Activated T-helper 9 cell treated with anti-CD3 and anti-CD28 coated beads, Interleukin-2, amount 50 U/mL, for 16 hours (primary cell): ENCODE measurements at regions not wholly inside any gene's neighbourhood (a gene's known extent, or its start where the extent isn't known, plus 50 kb on each side); places are given as distances from the start of the nearest gene placed in this dataset.

Experiments used
- DNase-seq: peaks from one replicate; pipeline ENCODE4 v3.0.0-alpha.2; 2020; ENCODE audit warnings: low read depth

DNA sequence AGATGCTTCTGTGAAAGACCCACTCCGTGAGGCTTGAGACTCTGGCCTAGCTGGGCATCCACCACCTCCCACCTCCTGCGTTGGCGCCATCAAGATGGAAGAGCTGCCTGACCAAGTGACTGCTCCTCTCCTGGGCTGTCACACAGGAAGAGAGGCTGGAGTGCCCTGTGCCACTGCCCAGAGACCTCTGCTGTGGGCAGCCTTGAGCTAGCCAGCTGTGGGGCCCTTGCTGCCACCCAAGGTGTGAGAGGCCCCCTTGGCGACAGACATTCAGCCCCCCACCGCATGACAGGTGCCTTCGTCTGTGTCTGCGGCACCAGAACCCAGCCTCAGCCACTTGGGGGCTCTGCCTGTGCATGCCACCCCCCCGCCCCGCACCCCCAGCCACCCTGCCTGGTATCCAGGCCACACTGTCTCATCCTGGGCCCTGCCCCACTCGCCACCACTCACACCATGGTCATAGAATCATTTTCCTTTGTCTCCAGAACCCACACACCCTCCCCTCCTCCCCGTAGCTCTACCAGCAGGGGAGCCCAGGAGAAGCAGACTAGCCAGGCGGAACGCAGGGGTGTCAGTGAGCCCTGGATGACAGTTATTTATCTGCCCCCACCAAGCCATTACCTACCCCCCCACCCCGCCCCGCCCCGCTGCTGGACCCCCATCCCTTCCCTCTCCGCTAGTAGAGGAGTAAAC, 120.9 kb upstream of the LHX1 start:
- DNase-seq: no peak

DNA sequence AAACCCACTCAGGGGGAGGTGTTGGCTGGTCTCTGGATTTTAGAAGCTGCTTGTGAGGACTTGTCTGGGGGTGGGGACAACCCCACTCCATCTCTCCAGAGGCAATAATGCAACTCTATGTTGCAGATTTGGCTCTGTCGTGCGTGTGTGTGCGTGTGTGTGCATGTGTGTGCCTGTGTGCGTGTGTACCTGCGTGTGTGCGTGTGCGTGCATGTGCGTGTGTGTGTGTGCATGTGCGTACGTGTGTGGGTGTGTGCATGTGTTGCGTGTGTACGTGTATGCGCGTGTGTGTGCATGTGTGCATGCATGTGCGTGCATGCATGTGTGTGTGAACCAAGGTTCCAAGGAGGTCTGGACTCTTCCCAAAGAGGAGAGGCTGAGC, 120.4 kb upstream of the LHX1 start:
- no peak for DNase-seq

DNA sequence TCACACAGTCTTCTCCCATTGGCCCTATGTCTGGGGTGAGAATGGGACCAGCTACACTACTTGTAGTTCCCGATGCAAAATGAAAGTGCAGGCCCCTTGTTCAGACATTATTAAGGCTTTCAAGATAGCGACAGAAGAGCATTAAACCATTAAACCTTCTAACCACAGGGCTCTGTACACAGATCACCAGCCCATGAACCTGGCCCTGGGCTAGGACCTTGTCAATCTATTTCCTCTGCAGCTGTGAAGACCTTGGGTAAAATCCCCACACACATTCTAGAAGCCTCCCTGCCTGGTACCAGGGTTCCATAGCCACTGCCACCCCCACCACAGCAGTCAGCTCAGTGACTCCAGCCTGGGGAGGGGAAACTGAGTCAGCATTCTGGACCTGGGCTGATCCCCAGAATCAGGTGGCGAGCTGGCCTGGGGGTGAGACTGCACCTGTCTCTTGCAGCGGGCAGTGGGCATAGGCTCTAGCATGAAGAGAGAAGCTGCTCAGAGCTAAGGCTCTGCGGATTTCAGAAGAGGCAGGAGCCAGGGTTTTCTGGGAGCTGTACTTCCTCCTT, 119.7 kb upstream of the LHX1 start:
- DNase-seq: no peak

DNA sequence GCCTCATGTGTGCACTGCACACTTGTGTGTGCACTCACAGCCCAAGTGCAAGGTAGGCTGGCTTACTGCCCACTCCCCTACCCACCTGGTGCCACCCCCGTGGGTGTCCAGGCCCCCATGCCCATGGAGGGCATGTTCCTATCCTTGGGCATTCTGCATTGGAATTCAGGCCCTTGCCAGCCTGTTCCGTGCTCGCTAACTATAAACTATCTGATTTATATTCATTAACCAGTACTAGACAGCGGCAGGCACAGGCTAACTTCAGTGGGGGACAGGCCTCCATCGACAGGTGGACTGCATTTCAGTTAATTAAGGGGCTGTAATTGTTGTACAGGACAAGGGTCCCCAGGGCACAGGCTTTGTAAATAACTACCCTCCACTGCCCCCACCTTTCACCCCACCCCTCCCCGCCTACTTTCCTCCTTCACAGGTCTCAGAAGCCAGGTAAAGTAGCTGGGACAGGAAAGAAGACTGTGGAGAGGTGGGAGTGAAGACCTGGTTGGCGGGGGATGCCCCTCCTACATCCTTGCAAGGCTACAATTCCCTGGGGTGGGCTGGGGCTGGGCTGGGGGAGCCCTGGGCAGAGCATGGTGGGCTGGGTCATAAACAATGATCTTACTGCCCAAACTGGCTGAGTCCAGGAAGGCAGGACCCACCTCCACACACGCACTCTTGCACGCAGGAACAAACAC, 119.0 kb upstream of the LHX1 start:
- DNase-seq: no peak

DNA sequence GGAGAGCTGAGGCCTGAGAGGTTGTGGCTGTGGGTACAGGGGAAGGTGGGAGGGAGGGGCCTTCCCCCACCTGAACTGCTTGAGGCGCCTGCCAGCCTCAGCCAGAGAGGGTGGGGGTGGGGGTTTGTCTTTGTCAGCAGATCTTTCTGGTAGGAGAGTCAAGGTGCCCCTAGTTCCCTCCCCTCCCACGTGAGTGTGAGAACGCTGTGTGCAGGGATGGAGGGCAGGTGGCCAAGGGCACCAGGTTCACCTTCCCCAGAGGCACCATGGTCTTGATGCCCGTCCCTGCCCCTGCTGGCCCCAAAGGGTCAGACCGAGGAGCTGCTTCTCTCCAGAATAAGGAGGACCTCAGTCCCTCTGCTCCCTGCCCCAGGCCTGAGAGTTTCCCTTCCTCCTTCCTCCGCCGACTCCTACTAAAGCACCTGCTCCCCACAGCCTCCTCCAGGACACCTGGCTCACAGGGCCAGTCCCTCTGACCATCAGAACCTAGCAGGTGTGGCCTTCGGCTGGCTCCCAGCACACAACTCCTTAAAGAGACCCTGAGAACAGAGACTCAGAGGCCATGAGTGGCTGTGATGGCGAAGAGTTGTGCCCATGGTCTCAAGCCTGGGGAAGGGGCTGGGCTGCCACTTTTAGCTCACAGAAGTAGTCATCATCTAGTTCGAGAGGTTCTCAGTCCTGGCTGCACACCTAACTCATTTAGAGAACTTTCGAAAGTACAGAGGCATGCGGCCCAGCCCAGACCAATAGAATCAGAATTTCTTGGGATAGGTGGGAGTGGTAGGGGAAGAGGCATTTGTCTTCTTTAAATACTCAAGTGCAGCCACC, 113.2 kb upstream of the LHX1 start:
- no peak for DNase-seq

DNA sequence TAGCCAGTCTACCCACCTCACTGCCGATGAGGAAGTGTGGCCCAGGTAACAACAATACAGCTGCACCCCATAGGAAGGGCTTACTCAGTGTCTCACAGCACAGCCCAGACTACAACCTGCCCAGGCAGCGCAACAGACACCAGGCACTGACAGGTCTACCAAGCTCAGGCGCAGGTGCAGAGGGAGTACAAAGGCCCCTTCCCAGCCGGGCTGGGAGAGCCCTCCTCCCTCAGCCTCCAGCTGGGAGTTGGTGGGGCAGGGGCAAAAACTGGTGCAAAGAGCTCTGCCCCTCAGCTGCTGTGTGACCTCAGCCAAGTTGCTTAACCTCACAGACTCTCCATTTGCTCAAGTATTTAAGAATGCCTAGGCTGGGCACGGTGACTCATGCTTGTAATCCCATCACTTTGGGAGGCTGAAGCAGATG, 112.6 kb upstream of the LHX1 start:
- no peak for DNase-seq

DNA sequence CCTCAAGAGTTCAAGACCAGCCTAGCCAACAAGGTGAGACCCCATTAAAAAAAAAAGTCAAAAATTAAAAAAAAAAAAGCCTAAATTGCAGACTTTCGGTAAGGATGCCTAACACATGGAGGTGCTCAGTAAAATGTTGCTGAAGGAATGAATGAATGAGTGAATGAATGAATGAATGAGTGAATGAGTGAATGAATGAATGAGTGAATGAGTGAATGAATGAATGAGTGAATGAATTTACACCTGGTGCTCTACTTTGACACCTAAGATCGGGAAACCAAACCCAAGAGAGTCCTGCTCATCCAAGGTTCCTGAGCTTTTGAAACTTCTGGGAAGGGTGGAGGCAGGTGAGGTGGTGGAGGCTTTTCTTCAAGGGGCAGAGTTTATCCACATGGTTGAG, 112.2 kb upstream of the LHX1 start:
- no peak for DNase-seq

DNA sequence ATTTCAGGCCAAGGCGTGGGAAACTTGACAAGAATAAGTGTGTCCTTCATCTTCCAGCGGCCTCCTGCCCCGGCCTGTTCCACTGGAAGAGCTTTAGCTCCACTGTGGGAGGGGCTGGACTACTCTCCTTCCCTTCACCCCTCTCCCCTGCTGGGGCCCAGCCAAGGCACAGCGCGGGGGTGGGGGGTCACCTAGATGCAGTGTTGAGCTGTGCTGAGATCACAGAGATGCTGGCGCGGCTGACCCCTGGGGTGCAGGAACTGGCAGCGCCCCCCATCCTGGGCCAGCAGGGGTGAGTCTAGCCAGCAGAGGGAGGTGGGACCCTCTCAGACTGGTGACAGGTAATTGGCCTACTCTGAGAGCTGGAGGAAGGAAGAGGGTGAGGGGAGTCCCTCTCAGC, 111.8 kb upstream of the LHX1 start:
- no peak for DNase-seq

DNA sequence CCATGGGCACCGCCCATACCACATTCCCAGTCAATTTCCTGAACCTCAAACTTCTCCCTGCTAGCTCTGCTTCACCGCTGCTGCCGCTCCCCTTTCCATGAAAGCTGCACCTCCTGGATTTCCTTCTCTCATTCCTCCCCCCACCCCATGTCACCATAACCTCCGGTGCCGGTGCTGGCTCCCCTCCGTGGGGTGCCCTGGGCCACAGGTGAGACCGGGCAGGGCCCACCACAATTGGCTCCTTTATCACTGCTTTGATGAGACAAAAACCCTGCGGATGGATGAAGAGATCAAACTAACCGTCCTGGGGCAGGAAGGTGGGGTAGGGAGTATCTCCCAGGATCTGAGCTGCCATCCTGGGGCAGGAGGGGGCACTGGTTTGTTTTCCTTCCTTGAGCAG, 111.3 kb upstream of the LHX1 start:
- DNase-seq: no peak

DNA sequence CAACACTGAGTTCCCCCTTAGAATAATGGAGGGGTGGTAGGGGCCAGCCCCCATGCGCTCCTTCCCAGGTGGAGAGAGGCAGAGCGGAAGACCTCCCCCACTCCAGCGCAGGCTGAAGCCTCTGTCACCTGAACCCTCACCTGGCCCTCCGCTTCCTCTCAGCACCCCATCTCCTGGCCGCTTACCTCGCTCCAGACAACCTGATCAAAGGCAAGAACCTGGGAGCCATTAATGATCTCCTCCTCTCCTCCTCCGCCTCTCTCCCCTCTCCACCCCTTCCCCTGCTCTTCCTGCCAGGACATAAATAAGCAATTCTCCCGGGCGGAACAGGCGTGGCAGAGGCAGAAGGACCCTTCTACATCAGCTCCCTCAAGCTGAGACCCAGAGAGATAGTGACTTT, 110.2 kb upstream of the LHX1 start:
- no peak for DNase-seq

DNA sequence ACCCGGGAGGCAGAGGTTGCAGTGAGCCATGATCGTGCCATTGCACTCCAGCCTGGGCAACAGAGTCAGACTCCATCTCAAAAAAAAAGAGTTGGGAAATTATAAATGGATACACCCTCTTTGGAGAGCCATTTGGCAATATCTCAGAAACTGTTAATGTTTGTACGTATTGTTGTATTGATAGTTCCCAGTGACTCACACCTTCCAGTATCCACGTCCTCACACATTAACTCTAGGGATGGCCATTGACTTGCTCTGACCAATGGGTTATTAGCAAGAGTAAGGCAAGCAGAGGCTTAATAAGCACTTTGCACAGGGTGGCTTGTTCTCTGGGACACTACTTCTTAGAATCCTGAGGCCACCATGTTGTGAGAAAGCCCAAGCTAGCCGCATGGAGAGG, 107.6 kb upstream of the LHX1 start:
- DNase-seq: no peak

DNA sequence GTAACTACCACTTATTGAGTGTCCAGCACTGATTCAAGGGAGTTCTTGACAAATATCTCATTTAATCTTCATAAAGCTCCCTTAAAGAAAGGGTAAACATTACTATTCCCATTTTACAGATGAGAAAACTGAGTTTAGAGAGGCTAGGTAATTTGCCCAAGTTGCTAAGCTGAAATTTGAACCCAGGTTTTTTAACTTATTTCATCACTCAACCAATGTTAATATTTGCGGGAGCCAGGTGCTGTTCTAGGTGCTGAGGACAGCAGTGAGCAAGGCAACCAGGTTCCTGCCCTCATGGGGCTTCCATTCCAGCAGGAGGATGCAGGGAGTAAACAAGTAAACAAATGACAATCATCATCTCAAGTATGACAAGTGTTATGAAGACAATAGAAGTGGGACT, 104.0 kb upstream of the LHX1 start:
- no peak for DNase-seq

DNA sequence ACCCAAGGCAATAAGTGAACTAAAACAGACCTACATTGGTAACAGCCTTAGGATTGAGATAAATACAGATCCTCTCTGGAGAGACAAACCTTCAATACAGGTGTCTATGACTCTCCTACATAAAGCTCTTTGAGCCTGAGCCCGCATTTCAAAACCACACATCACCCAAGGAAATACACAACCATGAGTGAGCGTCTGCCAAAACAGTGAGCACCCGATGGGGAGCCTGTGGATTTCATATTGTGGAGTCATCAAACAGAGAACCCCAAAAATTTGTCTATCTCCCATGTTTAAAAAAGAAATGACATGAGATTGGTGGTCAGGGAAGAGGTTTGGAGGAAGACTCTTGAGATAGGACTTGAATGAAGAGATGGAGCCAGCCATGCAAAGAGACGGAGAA, 102.2 kb upstream of the LHX1 start:
- no peak for DNase-seq

DNA sequence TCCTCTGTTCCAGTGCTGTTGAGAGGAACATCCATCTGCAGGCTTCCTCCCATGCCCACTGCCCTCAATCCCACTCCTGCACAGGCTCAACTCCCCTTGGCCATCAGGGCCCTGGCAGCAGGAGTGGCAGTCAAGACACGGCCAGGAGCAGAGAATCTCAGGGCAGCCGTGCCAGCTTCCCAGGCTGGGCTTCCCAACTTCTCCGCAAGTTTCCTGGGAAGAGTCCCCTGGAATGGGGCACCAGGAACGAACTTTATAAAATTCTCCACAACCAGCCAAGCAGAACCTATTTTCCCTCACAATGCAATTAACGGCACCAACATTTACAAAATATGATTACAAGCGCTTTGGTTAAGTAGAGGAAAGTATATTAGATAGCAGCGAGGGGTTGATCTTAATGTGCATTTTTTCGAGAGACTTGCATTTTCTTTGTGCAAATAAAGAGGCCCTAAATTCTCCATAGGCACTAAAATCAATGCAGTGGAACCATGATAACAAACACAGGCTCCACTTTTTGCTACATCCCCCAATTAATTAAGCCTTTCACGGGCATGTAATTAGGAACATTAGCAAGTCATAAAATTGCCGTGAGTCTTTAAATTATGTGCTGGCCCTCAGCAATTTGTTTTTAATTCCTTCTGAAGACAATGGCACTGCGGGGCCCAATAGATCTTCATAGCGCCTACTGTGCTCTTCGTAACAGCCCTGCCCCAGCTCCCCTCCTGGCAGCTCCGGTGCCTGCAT, 99.9 kb upstream of the LHX1 start:
- DNase-seq: no peak

DNA sequence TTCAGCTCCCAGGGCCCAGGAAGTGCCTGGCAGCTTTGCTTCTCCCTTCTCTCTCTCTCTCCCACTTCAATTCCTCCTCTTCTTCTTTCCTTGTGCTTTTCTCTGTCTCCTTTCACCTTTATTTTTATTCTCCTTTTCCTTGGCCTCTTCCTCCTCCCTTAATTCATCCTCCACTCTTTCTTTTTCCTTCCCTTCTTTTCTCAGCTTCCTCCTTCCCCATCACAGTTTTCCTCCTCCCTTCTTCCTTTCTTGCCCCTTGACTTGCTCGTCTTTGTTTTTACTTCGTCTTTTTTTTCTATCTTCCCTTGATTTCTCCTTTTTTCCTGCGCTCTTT, 99.4 kb upstream of the LHX1 start:
- DNase-seq: no peak

DNA sequence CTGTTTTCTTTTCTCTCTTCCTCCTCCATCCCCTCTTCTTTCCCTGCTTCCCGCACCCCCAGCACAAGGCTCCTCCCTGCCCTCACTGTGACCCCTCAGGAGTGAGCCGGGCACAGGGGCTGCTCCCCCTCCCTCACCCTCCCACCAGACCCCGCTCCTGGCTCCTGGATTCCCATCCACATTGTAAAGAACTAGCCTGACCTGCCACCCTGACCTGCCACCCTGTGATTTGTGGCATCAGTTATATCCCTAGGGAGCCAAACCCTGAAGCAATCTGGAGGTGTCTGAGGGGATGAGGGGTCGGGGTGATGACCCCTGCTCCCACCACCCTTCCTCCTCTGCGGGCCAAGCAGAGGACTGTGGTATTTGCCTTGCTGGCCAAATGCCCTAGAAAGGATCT, 98.0 kb upstream of the LHX1 start:
- DNase-seq: no peak

DNA sequence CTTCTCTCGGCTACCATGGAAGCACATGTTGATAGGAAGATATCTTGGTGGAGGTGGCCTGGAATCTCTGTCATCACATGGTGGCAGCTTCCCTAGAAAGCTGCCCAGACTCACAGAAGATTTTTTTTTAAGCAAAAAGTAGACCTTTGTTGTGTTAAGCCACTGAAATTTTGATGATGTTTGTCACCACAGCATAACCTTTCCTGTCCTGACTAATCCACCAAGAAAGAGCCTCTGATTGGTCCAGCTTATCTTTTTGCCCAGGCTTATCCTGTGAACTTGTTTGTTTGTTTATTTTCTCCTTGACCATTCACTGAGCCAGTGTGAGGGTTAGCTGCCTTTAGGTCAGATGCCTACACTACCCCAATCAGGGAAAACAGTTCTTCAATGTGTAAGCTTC, 96.5 kb upstream of the LHX1 start:
- no peak for DNase-seq

DNA sequence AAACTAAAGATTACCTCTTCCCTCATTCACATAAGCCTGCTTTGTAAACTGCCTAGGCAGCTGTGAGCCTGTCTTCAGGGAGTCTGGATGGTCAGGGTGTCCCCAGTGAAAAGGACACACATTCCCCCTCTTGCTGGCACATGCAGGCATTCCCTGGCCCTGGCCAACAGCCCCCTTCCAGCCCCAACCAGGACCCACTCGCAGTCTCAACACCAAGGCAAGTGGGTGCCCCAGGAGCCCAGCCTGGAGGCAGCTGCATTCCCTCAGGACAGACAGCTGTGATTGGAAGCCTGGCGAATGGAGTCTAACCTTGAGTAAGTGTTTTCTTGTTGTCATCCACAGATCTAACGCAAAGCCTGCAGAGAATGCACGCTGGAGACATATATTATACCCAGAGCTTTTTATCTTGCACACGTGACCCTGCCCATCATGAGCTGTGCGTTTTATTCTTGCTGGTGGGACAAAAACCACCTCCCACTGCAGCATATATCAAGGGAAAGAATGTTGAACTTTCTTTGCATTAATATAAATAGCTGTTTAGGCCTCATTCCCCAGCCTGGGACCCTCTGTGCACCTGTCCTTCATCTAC, 95.0 kb upstream of the LHX1 start:
- no peak for DNase-seq

DNA sequence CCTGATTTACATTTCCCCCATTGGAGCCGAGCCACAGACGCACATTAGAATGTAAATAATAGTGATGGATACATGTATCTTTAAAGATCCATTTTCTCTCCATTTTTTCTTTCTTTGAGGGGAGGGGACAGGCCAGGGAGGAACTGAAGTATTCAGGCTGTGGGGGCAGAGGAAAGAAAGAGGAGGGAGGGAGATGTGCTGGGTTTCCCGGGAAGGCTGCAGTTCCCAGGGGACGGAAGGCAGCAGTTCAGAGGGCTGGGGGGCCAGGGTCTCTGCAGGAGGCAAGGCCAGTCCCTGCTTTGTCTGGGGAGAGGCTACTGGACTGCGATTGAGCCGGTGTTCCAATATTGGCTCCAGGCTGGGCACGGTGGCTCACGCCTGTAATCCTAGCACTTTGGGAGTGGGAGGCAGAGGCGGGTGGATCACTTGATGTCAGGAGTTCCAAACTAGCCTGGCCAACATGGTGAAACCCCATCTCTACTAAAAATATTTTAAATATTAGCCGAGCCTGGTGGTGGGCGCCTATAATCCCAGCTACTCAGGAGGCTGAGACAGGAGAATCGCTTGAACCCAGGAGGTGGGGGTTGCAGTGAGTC, 94.2 kb upstream of the LHX1 start:
- no peak for DNase-seq

DNA sequence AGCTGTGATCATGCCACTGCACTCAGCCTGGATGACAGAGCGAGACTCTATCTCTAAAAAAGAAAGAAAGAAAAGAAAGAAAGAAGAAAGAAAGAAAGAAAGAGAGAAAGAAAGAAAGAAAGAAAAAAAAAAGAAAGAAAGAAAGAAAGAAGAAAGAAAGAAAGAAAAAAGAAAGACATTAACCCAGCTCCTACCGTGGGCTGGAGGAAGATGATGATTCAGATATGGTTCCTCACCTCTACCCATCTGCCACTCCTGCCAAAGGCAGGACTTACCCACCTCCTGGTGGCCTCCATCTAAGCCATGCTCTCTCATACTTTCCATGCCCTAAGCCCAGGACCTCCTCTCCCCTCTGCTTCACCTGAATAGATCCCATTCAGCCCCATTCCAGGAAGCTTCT, 93.3 kb upstream of the LHX1 start:
- no peak for DNase-seq

DNA sequence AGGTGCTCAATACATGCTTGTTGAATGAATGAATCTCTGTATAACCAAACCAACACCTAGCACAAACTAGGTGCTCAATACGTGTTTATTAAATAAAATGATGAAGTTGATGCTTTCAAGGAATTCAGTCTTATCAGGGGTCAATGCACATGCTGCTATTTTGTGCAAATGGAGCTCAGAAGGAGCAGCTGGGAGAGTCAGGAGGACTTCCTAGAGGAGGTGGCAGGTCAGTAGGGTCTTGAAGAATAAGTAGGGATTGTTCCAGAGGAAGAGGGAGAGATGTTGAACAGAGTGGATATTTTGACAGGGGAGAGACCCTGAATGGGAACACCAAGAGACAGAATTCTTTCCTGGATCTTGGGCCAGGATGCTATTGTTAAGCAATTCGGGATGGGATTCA, 92.7 kb upstream of the LHX1 start:
- no peak for DNase-seq

DNA sequence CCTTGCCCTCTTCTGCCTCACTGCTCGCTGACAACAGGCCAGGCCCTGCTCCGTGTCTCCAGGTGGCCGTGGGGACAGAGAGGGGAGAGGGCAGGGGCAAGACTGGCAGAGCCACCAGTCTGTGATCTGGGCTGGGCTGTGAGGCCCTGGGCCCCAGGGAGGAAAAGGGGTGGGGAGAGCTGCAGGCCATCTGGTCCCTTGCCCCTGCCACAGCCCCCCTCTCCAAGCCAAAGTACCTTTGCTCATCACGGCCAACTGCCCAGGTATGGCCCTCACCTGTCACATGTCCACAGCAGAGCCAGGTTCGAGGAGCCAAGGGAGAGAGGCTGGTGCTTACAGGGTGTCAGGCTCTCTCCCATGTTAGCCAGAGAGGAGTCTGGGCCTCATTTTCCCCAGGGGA, 91.4 kb upstream of the LHX1 start:
- DNase-seq: no peak
